Activated CD8-positive, alpha-beta memory T cell treated with anti-CD3 and anti-CD28 coated beads for 24 hours (primary cell): ENCODE measurements at regions not wholly inside any gene's neighbourhood (a gene's known extent, or its start where the extent isn't known, plus 50 kb on each side); places are given as distances from the start of the nearest gene placed in this dataset.

Experiments
- DNase-seq: peaks from one replicate; pipeline ENCODE4 v3.0.0-alpha.2; 2020

DNA sequence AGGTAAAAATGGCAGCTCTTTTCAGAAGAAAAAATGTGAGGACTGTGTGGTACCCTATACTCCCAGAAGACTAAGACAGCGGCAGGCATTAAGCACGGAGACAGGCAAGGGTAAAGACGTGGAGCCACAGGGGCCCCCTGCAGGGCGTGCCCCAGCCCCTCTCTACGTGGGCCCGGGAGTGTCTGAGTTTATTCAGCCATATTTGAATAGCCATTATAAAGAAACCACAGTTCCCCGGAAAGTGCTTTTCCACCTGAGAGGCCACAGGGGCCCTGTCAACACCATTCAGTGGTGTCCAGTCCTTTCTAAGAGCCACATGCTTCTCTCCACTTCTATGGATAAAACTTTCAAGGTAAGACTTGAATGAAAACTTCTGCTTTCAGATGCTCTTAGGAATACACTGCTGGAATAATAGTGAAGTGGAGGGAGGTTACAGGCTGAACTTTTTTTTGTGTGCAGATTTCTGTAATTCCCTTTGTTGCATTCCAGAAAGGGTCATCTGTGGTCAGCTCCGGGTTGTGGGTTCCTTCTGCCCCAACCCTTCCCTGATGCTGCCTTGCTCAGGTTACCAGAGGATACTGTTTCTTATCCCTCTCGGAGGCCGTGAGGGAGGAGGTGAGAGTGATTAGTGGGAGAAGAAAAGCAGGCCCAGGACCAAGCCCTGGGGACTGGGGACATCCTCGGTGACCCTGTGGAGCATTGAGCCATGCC, 58.4 kb downstream of the SLC25A47 start:
- no peak for DNase-seq

DNA sequence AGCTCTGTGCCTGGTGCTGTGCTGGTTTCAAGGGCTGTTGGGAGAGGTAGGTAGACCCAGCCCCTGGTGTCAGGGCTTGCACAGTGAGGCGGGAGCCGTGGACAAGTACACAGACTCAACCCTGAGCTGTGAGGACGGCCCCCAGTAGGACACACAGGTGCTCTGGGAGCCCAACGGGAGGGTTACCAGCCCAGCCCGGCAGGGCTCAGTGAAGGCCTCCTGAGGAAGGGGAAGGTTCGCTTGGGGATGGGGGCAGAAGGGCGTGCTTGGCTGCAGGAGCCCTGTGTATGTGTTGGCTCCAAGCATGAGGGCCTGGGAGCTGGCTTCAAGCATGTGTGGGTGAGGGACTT, 58.9 kb downstream of the SLC25A47 start:
- no peak for DNase-seq

DNA sequence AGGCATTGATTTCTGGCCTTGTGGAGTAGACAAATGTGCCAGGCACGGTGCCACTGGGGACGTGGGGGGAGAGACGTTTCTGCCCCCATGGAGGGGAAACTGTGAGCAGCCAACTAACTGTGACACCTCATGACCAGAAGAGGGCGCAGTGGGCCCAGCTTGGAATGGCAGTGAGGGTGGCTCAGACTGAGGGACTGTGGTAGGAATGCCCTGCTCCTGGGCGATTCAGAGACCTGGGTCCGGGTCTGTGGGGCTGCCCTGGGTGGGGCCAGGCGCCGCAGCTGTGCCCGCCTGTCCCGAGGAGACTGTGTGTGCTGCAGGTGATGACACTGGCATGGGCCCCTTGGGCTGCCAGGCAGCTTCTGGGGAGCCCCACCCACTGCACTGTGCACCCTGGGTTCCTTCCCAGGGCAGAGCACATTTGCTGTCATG, 60.6 kb downstream of the SLC25A47 start:
- peak; percentile 84 for DNase-seq

DNA sequence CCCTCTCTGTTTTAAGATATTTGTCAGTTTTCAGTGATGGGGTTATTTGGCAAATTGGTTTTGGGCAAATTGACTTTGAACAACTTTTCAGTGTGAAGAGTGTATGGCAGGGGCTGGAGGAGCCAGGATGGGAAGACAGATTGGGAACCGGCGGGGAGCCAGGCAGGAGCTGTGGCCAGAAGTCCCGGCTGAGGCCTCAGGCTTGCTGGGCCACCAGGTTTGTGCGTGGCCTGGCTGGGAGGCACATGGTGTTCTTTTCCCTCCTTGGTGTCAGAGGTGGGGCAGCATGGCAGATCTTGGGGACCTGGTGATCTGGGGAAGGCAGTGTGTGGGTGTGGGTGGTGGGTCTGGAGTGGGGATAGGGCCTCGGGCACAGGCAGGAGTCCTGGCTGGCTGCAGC, 61.1 kb downstream of the SLC25A47 start:
- DNase-seq: no peak

DNA sequence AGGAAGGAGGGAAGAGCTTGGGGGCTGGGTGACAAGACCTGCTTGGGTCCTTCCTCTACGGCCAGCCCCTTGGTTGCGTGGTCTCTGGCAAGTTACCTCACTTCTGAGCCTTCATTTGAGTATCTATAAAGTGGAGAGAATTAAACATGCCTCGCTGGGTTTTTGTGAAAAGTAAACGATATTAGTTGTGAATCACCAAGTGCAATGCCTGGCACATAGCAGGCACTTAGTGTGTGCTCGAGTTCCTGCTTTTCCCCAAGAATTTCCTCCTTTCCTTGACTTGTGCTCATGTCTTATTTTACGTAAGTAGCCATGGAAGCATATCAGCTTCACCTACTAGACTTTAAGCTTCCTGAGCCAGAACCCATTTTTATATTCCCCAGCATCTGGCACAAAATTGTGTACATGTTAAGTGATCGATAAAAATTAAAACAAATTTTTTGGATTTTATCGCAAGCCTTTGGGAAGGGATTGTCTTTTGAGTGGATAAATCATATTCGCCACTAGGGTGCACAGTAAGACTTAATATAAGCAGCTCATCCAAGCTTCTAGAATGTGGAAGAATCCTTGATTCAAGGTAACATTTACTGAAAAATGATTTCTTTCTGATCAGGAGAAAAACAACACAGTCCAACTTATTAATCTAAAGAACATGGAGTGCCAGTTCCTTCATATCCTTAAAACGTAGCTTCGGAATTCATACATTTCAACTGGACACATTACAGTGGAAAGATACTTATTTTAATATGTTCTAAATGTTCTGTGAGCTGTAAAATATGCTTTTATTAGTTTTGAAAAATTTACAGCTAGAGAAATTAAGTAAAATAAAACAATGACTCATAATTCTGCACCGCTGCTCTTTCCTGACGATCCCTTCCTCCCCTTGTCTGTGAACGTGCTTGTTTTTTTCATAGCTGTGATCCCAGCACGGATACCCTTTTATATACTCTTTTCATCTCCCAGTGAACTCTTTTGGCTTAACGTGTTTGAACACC, 62.0 kb downstream of the SLC25A47 start:
- no peak for DNase-seq

DNA sequence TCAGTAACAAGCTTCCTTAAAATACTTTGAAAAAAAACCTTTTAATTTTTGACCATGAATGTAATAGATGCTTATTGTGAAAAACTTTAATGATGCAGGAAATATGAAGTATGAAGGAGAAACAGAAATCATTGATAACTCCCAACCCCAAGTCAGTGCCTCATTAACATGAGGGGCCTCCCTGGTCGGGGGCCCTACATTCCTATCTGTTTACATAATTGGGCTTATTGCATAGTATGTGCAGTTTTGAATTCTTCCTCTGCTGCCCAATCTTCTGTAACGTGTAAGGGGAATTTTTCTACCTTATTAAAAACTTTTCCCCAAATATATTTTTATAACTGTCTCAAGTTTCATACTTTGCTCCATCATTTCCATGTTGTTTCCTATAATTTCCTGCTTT, 63.0 kb downstream of the SLC25A47 start:
- DNase-seq: no peak

DNA sequence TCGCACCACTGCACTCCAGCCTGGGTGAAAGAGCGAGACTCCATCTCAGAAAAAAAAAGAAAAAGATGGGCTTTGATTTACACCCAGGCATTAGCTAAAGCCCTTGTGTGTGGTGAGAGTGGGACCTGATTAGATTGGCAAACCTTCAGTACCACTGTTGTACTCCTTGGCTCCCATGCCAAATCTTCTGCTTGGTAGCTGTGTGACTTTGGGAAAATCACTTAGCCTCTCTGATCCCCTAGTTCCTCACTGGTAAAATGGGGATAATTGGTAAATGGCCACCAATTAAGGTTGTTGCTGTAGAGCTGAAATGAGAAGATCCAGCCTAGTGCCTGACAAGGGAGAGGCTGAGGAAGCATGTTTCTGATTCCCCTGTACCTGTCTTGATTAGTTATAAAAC, 63.7 kb downstream of the SLC25A47 start:
- no peak for DNase-seq

DNA sequence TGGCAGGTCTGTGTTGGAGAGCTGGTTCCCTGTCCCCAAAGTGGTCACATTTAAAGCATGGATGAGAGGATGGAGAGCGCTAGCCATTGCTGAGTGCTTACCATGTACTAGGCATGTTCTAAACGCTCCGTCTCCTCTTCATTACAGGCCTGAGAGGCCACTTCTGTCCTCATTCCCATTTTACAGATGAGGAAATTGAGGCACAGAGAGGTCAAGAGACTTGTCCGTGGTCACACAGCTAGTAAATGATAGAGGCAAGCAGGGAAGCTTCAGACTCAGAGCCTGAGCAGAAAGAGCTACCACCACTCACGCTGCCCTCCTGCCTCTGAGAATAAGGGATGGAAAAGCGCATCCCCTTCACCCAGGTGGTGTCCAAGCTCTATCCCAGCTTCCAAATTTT, 64.3 kb downstream of the SLC25A47 start:
- no peak for DNase-seq

DNA sequence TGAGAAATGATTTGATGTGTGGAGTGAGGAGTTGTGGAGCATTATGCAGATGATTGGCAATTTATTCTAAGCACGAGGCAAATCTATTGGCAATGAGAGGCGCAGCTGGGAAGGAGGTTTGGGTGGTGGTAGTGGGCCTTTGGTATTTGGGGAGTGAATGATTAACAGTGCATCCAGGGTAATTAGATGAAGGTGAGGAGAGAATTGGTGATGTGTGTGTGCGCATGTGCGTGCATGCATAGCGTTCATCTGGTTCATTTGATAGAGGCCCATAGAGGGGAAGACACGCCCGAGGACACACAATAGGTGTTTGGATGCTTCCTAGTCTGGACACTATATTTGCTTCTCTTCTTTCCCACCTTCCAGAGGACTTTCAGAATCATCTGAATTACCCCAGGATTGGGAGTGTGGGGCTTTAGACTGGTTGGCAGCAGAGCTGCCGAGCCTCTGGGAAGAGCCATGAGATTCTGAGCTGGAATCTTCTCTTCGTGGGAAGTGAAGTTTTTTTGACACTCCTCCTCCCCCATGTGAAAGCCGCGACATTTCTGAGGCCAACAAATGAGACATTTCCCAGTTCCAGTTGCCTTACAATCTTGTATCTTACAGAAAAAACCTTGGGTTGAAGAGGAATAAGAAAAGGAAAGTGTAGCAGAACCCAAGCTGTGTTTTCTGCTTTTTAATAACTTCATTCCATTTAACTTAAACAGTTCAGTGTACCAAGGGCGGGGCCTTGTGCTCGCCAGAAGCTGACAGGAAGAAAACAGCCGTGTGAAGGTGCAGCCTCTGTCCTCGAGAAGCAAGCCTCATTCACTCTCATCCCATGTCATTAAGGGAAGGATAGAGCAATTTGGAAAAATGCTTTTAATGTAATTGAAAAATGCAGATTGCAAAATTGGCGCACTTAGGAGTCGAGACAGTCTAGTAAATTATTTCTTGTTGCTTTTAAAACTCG, 65.2 kb downstream of the SLC25A47 start:
- DNase-seq: no peak

DNA sequence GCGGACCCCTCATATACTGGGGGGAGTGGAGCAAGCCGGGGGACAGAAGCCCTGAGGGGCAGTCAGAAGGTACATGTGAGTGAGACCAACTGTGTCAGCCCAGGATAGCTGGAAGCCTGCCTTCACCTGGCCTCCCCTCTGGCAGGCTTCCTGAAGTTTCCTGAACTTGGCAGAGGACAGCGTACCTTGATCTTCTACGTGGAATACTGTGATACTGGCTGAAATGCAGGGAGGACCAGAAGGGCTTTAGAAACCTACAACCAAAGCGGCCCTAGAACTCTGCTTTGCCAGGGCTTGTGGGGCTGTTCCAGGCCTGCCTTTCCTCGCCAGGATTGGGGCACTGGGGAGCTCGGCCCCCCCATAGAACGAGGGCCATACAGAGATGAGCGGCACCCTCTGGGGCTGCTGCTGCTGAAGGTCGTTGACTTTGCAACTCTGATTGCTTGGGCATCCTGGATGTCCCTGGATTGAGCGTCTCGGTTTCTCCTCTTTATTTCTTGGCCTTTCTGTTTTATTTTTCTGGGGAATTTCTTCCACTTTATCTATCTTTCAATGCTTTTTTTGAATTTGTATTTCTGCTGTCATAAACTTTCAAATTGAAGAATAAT, 66.5 kb downstream of the SLC25A47 start:
- DNase-seq: no peak

DNA sequence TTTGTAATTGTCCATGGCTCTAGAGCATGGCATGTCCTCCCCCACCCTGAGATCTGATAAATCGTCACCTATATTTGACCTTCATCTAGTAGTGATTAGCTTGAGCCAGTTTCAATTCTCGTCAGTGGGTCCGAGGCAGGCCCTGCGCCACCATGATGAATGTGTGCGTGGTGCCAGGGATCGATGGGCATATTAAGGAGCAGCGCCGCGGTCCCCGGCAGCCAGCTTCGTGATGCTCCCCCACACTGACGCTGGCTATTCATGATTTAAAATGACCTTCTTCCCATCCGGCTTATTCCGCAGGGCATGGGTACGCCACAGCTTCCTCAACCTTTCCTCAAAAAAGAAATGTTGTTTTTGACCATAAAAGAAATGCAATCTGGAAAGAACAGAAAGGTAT, 68.0 kb downstream of the SLC25A47 start:
- no peak for DNase-seq

DNA sequence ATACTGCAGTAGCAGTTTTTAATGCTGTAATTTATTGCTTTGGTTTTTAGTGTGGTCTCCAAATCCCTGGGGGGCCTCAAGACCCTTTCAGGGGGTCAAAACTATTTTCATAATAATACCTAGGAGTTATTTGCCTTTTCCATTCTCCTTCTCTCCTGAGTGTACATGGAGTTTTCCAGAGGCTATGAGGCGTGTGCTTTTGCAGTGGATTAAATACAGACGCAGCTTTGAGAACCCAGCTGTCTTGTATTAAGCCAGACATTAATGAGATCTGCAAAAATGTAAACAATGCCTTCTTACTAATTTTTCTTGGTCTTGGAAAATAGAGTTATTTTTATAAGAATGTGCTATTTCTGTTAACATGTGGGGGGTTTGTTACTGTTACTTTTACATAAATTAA, 68.6 kb downstream of the SLC25A47 start:
- DNase-seq: no peak

DNA sequence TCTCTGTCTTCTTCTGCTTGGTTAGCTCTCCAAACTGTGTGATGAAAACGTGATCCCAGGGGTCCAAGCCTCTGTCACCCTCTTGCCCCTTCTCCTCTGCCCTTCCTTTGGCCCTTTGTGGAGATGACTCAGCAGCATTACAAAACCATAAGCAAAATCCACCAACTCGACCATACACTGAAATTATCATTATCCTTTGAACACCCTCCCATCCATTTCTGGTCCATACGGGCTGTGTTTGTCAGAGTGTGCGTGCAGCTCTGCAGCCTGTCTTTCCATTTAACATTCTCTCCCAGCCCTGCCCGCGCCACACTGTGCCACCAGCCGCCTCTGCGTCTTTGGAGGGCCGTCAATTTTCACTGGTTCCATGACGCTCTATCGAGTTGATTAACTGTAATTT, 69.2 kb downstream of the SLC25A47 start:
- no peak for DNase-seq

DNA sequence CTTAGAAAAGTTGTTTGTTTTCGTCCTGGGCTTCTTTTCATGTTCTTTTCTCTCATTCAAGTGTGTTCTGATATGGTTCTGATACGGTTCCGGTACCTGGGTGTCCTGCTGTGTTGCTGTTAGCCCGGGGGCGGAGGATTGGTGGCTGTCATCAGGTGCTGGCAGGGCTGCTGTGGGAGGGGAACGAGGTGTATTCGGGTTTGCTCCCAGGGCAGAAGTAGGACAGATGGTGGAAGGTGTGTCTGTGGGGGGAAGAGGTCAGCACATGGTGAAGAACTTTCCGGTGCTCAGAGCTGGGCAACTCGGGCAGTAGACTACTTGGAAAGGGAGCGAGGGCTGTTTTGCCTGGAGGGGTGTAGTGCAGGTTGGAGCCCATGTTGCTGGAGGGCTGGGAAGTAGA, 70.2 kb downstream of the SLC25A47 start:
- DNase-seq: no peak

DNA sequence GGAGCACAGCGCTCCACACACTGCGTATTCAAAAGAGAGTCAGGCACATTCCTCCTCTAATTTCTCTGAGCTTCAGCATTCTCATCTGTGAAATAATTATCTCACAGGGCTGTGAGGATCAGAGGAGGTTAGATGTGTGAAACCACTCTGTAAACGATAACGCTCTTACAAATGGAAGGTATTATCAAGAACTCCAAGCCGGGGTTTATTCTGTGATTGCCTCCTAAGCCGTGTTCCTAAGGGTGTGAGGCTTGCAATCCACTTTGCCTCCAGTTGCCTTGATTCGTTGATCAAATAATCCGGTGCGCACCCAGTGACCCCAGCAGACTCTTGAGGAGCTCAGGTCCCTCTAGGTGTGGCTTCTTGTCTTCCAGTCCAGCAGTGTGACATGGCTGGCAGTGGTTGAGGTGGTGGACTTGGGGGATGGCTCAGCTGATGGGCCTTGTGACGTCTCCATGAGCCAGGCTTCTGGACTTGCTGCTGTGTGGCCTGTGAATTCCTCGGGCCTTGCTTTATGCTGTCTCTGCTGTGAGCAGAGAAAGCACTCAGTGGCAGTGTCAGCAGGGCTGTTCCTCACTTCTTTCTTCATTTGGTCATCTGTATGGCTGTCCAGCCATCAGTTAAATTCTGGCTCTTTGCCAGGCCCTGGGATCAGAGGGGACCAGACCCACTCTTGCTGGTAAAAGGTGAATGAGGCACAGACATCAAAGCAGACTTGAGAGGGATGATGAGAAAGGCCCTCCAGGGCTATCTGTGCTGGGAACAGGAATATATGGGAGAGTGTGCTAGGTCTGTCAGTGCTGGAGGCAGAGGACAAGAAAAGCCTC, 71.0 kb downstream of the SLC25A47 start:
- DNase-seq: no peak

DNA sequence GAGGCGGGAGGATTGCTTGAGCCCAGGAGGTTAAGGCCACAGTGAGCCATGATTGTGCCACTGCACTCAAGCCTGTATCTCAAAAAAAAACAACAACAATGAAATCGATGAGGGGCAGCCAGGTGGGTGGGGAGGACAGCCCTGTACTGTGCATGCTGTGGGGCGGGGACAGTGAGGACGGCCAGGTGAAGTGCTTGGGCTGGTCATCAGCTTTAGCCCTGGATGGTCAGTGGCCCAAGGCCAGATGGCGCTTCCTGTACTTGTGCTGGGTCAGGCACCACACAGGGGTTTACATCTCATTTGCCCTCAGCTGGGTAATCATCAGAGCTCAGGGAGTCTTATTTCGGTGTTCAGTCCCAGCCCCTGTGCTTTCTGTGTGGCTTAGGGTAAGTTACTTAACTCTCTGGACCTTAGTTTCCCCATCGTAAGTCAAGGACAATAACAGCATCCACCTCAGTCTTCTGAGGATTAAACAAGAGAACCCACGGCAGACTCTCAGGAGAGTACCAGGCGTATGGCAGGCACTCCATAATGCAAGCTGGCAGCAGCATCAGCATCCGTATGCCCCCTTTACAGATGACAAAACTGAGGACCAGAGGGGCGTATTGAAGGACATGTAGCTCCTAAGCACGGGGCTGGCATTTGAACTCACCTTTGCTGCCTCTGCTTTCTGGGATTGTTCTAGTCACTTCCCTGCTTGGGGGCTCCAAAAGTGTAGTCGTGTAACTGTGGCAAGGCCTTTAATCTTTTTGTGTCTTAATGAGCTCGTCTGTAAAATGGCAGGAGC, 71.9 kb downstream of the SLC25A47 start:
- no peak for DNase-seq

DNA sequence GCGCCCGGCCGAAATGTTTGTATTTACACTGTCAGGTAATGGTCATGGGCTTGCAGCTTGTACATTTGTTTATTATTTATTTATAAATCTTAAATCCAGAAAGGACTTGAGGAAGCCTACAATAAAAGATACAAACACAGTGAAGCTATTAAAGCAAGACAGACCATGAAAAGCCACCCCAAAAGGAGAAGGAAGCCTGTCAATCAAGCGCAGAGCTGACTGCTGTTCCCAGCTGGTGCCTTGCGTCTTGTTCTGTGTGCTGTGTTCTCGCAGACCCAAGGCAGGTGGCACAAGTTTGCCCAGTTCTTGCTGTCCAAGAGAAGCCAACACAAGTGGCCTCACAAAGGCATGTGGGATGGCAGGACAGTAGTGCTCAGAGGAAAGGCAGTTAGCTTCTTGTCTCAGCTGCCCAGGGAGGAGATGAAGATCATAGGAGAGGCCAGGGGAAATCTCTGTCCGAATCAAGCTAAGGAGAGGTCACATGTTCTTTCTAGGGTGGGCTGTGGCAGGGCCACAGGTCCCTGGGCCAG, 73.2 kb downstream of the SLC25A47 start:
- no peak for DNase-seq

DNA sequence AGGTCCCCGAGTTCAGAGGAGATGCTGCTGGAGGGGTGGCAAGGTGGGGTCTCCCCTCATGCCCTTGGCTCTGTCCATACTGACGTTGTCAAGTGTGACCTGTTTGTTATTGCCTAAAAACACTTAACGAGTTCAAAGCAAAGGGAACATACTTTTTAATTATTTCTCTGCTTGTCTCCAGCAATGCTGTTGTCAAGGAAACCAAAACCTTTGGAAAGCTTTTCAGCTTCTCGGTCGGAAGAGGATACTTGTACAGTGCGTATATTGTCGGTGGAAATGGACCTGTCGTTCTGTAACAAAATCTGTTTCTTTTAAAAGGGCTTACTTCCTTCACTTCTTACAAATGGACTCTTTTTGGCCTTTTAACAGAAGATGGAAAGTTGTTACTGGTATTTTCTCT, 73.9 kb downstream of the SLC25A47 start:
- no peak for DNase-seq

DNA sequence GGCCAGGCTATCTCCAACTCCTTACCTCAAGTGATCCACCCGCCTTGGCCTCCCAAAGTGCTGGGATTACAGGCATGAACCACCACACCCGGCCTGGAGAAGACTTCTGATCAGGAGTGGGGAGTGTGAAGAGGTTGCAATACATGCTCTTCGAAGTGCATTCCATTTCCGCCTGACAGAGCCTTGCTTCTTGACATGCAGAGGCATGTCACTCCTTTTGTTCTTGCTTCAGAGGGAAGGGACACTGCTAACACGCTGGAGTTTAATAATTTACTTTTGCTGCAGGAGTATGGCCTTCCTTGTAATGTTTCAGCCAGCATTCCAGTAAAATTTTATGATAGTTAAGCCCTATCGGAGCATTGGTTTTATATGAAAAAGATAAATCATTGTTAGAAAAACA, 74.9 kb downstream of the SLC25A47 start:
- DNase-seq: no peak

DNA sequence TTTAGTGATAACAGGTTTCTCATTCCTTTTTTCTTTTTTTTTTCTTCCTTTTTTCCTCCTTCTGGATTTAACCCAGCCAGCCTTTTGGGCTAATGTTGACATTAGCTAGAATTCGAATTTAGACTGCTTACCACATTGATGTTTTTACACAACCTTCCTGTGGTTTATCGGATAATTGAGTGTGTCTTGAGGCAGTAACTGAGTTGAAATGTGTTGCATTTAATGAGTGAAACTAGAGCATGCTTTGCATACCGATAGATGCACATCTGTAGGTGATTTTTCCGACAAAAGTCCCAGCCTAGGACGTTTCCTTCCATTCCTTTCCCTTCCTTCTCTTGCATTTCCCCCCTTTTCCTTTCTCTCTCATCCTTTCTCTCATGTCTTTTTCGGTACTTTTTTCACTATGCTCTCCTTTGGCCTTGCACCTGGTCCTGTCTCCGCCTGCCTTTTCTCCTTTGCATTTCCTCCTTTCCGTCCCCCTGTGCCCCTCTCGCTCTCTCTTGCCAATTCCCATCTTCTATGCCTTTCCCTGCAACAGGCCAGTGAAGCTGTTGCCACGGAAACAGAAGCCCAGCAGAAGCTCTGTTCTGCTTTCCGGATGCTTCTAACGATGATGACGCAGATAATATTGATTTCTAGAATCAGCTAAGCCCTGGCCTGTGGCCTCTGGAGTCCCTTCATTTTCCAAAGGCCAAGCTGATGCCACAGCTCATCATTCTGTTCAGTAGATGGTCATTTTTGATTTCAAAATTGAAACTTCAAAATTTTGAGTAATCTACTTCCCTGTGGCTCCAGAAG, 76.1 kb downstream of the SLC25A47 start:
- DNase-seq: no peak
